SK-N-SH (cell line): ENCODE measurements at regions not wholly inside any gene's neighbourhood (a gene's known extent, or its start where the extent isn't known, plus 50 kb on each side); places are given as distances from the start of the nearest gene placed in this dataset.
A peak's percentile ranks its signal among the peaks of the same experiment; 100 is the strongest.

ENCODE experiments used
- CTCF ChIA-PET: fragments of 300-600, 350-600 bp; formaldehyde crosslinking; extraction: SDS; loops from one replicate; lab custom pipeline; 2021; lab: Yijun Ruan, JAX
- POLR2A ChIA-PET: fragments of 350-600 bp; sonication (Branson Sonifier 250); formaldehyde crosslinking; extraction: SDS; loops from one replicate; lab custom pipeline; 2020; ENCODE audit warnings: antibody characterized with exemption, inconsistent platforms; lab: Yijun Ruan, JAX
- DNase-seq: peaks from one replicate; pipeline ENCODE4 v3.0.0; 2012
- H2AFZ ChIP-seq: fragments of 200-600 bp; sonication (generic); 2 replicates; pipeline ENCODE4 v1.8.1; 2016; ENCODE audit warnings: antibody characterized with exemption, mild to moderate bottlenecking, low read depth
- H3F3A ChIP-seq: fragments of 200-600 bp; sonication (generic); replicated peaks from 2 replicates; pipeline ENCODE3; 2016; ENCODE audit warnings: antibody characterized with exemption, mild to moderate bottlenecking; ENCODE audit not compliant: insufficient read depth
- H3K27ac ChIP-seq, 2 experiments: fragments of 200-500 bp in 1 of 2; fragments of 200-600 bp in 1 of 2; sonication (Bioruptor generic) in 1 of 2; sonication (generic), shearing (Covaris generic) in 1 of 2; 2 replicates each; pipeline versions ENCODE4 v1.5.1 to v1.6.1; 2014 to 2016; ENCODE audit warnings: low read depth in 2 of 2, inconsistent platforms in 1 of 2, low read length in 1 of 2, mild to moderate bottlenecking in 1 of 2, mixed read lengths in 1 of 2
- H3K27me3 ChIP-seq: fragments of 200-600 bp; sonication (generic), shearing (Covaris generic); 2 replicates; pipeline ENCODE4 v1.6.1; 2016; ENCODE audit warnings: mixed run types; ENCODE audit not compliant: insufficient read depth
- H3K36me3 ChIP-seq, 2 experiments: fragments of 200-500 bp in 1 of 2; fragments of 200-600 bp in 1 of 2; sonication (Bioruptor generic) in 1 of 2; sonication (generic) in 1 of 2; replicated peaks in 1 of 2; 2 replicates each; pipeline versions ENCODE3 to v1.5.1; 2014 to 2016; ENCODE audit warnings: low read length in 1 of 2, mild to moderate bottlenecking in 1 of 2; ENCODE audit not compliant: insufficient read depth in 2 of 2, control insufficient read depth in 1 of 2
- H3K4me1 ChIP-seq, 2 experiments: fragments of 200-500 bp in 1 of 2; fragments of 200-600 bp in 1 of 2; sonication (Bioruptor generic) in 1 of 2; sonication (generic), shearing (Covaris generic) in 1 of 2; 2 replicates each; pipeline versions ENCODE4 v1.5.1 to v1.6.1; 2014 to 2016; ENCODE audit warnings: low read depth in 1 of 2, low read length in 1 of 2, mixed run types in 1 of 2; ENCODE audit not compliant: insufficient read depth in 2 of 2, control insufficient read depth in 1 of 2
- H3K4me2 ChIP-seq: fragments of 200-600 bp; sonication (generic), shearing (Covaris generic); 2 replicates; pipeline ENCODE4 v1.6.1; 2017; ENCODE audit warnings: mixed run types
- H3K4me3 ChIP-seq, 2 experiments: fragments of 200-500 bp in 1 of 2; fragments of 200-600 bp in 1 of 2; sonication (Bioruptor generic) in 1 of 2; sonication (generic), shearing (Covaris generic) in 1 of 2; 2 replicates each; pipeline versions ENCODE4 v1.5.1 to v1.8.1; 2014 to 2016; ENCODE audit warnings: low read depth in 2 of 2, inconsistent platforms in 1 of 2, low read length in 1 of 2, mild to moderate bottlenecking in 1 of 2, mixed read lengths in 1 of 2, moderate library complexity in 1 of 2
- H3K79me2 ChIP-seq: fragments of 200-600 bp; sonication (generic); 2 replicates; pipeline ENCODE4 v1.8.1; 2017; ENCODE audit warnings: mild to moderate bottlenecking; ENCODE audit not compliant: insufficient read depth
- H3K9ac ChIP-seq: fragments of 200-600 bp; sonication (generic); 2 replicates; pipeline ENCODE4 v1.6.1; 2017; ENCODE audit warnings: mixed run types
- H3K9me2 ChIP-seq: fragments of 200-600 bp; sonication (generic); 2 replicates; pipeline ENCODE4 v1.6.1; 2017; ENCODE audit warnings: mixed run types
- H3K9me3 ChIP-seq: fragments of 200-600 bp; sonication (generic); 2 replicates; pipeline ENCODE4 v1.6.1; 2017; ENCODE audit warnings: mixed run types, mild to moderate bottlenecking, moderate library complexity
- H4K20me1 ChIP-seq: fragments of 200-600 bp; sonication (generic); 2 replicates; pipeline ENCODE4 v1.6.1; 2017; ENCODE audit warnings: mild to moderate bottlenecking, mixed run types; ENCODE audit not compliant: insufficient read depth
- CHD2 ChIP-seq: fragments of 150-350 bp; IDR thresholded peaks from 2 replicates; pipeline ENCODE4 v1.6.1; 2018; ENCODE audit warnings: low read length; ENCODE audit not compliant: partially characterized antibody
- EP300 ChIP-seq, 2 experiments: IDR thresholded peaks; 2 replicates each; pipeline versions ENCODE4 v1.4.0 to v1.6.1; 2012; ENCODE audit warnings: borderline replicate concordance in 1 of 2, low read depth in 1 of 2, low read length in 1 of 2
- FOSL2 ChIP-seq: IDR thresholded peaks from 2 replicates; pipeline ENCODE4 v1.4.0; 2012; ENCODE audit warnings: low read depth, mild to moderate bottlenecking, moderate library complexity, borderline replicate concordance
- GATA2 ChIP-seq: sonication (generic); formaldehyde crosslinking; IDR thresholded peaks from 2 replicates; pipeline ENCODE4 v1.5.0; 2020; ENCODE audit warnings: mild to moderate bottlenecking, missing genetic modification reagents
- JUND ChIP-seq: IDR thresholded peaks from 2 replicates; pipeline ENCODE4 v1.4.0; 2012
- MXI1 ChIP-seq: IDR thresholded peaks from 2 replicates; pipeline ENCODE4 v1.6.1; 2012; ENCODE audit warnings: mild to moderate bottlenecking, low read depth, low read length, improper control_type of control experiment
- NRF1 ChIP-seq: IDR thresholded peaks from 2 replicates; pipeline ENCODE4 v1.6.1; 2012; ENCODE audit warnings: low read depth, mild to moderate bottlenecking, low read length
- TCF12 ChIP-seq: IDR thresholded peaks from 2 replicates; pipeline ENCODE4 v1.4.0; 2012
- TEAD4 ChIP-seq: IDR thresholded peaks from 2 replicates; pipeline ENCODE4 v1.4.0; 2012; ENCODE audit warnings: mild to moderate bottlenecking, borderline replicate concordance; ENCODE audit not compliant: insufficient read depth
- WGBS: methylation state at CpG from one replicate; pipeline ENCODE4 v1.1.6; 2017; ENCODE audit warnings: low lambda C conversion rate; 5-methylcytosine and 5-hydroxymethylcytosine counted together
- TF ChIP-seq, protein P1 (sequence below): fragments of 200-600 bp; sonication (generic); IDR thresholded peaks from 2 replicates; pipeline ENCODE4 v1.6.1; 2017; ENCODE audit warnings: antibody characterized with exemption, mild to moderate bottlenecking, moderate library complexity

DNA sequence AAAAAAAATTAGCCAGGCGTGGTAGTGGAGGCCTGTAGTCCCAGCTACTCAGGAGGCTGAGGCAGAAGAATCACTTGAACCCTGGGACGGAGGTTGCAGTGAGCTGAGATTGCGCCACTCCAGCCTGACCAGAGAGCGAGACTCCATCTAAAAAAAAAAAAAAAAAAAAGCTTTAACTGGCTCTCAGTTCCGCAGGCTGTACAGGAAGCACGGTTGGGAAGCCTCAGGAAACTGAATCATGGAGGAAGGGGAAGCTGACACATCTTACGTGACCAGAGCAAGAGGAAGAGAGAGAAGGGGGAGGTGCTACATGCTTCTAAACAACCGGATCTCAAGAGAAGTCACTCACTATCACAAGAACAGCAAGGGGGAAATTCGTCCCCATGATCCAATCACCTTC lies 505.6 kb upstream of the SLC8A1 start:
- TF ChIP-seq, protein P1, sequence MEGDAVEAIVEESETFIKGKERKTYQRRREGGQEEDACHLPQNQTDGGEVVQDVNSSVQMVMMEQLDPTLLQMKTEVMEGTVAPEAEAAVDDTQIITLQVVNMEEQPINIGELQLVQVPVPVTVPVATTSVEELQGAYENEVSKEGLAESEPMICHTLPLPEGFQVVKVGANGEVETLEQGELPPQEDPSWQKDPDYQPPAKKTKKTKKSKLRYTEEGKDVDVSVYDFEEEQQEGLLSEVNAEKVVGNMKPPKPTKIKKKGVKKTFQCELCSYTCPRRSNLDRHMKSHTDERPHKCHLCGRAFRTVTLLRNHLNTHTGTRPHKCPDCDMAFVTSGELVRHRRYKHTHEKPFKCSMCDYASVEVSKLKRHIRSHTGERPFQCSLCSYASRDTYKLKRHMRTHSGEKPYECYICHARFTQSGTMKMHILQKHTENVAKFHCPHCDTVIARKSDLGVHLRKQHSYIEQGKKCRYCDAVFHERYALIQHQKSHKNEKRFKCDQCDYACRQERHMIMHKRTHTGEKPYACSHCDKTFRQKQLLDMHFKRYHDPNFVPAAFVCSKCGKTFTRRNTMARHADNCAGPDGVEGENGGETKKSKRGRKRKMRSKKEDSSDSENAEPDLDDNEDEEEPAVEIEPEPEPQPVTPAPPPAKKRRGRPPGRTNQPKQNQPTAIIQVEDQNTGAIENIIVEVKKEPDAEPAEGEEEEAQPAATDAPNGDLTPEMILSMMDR, result no peak
- TF ChIP-seq FOSL2 (no peak), EP300 (IDR thresholded peaks at IDR 0.05; ENCODE audit: borderline replicate concordance in 1 of 2, low read depth in 1 of 2, low read length in 1 of 2) (no peak)
- no peak for DNase-seq
- no peaks in the 10 kb centered on the region for H3K27me3 ChIP-seq
- no peaks in the 10 kb centered on the region for H3K9me2 ChIP-seq
- no peaks in the 10 kb centered on the region for H3K9me3 ChIP-seq
- H3K4me1 ChIP-seq, result no peaks in the 10 kb centered on the region; a peak in 1 of 4 replicates
- no peaks in the 10 kb centered on the region for H3F3A ChIP-seq
- H2AFZ ChIP-seq, result peak overlapping the region; percentile 37
- H3K4me2 ChIP-seq, result no peak overlapping the region
- CTCF ChIA-PET, result interaction anchor here (0.5 kb wide), 1 partner anchor 607 kb away, joined by 3 read pairs; no protein-coding TSS in a partner anchor
- no peak overlapping the region for H3K4me3 ChIP-seq
- POLR2A ChIA-PET, result no interaction called here
- no peaks in the 10 kb centered on the region for H3K36me3 ChIP-seq
- 50% methylated on average over 9 of the region's 9 CpGs for WGBS
- no peak overlapping the region for H3K27ac ChIP-seq
- no peaks in the 10 kb centered on the region for H4K20me1 ChIP-seq
- H3K79me2 ChIP-seq, result no peaks in the 10 kb centered on the region
- H3K9ac ChIP-seq, result no peak overlapping the region

DNA sequence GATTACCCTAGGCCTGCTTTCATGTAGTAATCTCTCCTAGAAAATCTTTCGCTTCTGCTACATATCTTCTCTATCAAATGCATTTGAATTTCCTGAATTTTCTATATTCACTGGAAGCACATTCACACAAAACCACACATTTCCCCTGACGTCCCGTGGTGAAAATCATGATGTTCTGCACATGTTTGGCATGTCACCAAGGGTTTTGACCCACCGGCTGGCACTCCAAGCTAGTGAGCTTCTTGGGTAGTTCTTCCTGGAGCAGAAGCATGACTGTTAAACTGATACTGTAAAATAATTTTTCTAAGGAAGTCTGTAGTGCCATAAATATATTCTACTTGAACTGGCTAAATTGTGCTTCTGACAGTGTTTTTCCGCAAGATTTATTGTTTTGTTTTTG lies 510.1 kb upstream of the SLC8A1 start:
- no peak for DNase-seq
- H3K9me3 ChIP-seq, result no peaks in the 10 kb centered on the region
- no peak overlapping the region for H3K27ac ChIP-seq
- no peaks in the 10 kb centered on the region for H3F3A ChIP-seq
- H2AFZ ChIP-seq, result no peak overlapping the region
- H3K9me2 ChIP-seq, result no peaks in the 10 kb centered on the region
- no peaks in the 10 kb centered on the region for H3K36me3 ChIP-seq
- no peaks in the 10 kb centered on the region for H3K79me2 ChIP-seq
- 47% methylated on average over 5 of the region's 5 CpGs for WGBS
- POLR2A ChIA-PET, result no interaction called here
- no peak overlapping the region for H3K4me2 ChIP-seq
- no peaks in the 10 kb centered on the region for H3K27me3 ChIP-seq
- no peak for TF ChIP-seq TEAD4
- TF ChIP-seq TCF12, result no peak
- no peak for TF ChIP-seq FOSL2
- no peak for TF ChIP-seq EP300 (IDR thresholded peaks at IDR 0.05; ENCODE audit: borderline replicate concordance in 1 of 2, low read depth in 1 of 2, low read length in 1 of 2)
- TF ChIP-seq GATA2 (CRISPR knock-in tag), result no peak
- no peak for TF ChIP-seq JUND
- TF ChIP-seq CHD2, result no peak
- no peak for TF ChIP-seq MXI1
- no peak for TF ChIP-seq NRF1
- TF ChIP-seq, all 33 proteins: peak for 0
- H3K9ac ChIP-seq, result no peak overlapping the region
- CTCF ChIA-PET, result no interaction called here
- no peak overlapping the region for H3K4me3 ChIP-seq
- H4K20me1 ChIP-seq, result no peaks in the 10 kb centered on the region
- H3K4me1 ChIP-seq, result no peaks in the 10 kb centered on the region; a peak in 2 of 4 replicates
